Stimulated activated CD4-positive, alpha-beta T cell treated with anti-CD3 and anti-CD28 coated beads, Interleukin-1b, Interleukin-23, amount 100 ng/mL, for 4 hours (primary cell): ENCODE measurements at regions not wholly inside any gene's neighbourhood (a gene's known extent, or its start where the extent isn't known, plus 50 kb on each side); places are given as distances from the start of the nearest gene placed in this dataset.

Source experiments
- DNase-seq, 2 donors: peaks; one replicate each; pipeline ENCODE4 v3.0.0-alpha.2; 2020; ENCODE audit warnings: low read depth in 2 of 2

GRCh38 chr13:76750126-76750525 lies 136.1 kb downstream of the KCTD12 start:
- DNase-seq, result no peak

GRCh38 chr13:76745261-76746200 lies 140.7 kb downstream of the KCTD12 start:
- no peak for DNase-seq

GRCh38 chr13:76741624-76742023 lies 144.6 kb downstream of the KCTD12 start:
- DNase-seq, result no peak

- no peak for DNase-seq
Observed at GRCh38 chr13:76741046-76741445, 145.2 kb downstream of the KCTD12 start.

- no peak for DNase-seq
Observed at GRCh38 chr13:76738616-76739015, 147.6 kb downstream of the KCTD12 start.

GRCh38 chr13:76737526-76737925 lies 148.7 kb downstream of the KCTD12 start:
- no peak for DNase-seq

DNA sequence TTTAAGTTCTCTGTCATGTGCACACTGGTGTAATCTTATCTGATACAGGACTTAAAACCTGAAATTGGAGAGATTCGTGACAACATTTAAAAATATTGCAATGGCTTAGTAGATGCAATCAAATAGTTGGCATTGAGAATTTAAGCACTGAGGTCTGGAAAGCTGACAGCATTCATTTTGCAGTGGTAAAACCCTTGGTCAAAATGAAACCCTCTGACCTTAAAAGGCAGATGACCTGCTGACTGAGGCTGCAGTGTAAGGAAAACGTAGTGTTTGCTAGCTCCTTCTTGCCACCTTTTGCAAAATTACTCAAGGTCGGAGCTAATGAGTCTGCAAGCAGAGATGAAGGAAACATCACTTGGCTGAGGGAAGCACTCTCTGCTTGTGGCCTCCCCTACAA lies 150.6 kb downstream of the KCTD12 start:
- no peak for DNase-seq

- DNase-seq, result no peak
Observed at GRCh38 chr13:76733671-76734070, 152.5 kb downstream of the KCTD12 start.

DNA sequence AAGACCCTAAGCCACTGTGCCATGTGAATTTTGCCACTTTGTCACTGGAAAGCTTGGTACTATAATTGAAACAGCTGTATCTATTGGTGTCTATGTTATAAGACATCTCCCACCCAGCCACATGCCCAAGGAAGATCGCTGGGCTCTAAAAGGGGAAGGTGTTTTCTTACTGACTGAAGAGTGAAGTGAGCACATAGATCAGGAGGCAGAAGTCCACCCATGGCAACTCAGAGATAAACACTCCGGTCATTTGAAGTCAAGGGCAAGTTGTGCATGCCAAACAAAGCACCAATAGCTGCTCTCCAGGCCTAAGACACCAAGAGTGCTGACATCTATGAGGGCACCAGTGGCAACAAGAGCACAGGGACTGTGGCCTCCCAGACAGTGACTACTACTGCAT lies 153.8 kb downstream of the KCTD12 start:
- DNase-seq, result no peak

GRCh38 chr13:76730220-76730619 lies 156.0 kb downstream of the KCTD12 start:
- DNase-seq, result no peak

DNA sequence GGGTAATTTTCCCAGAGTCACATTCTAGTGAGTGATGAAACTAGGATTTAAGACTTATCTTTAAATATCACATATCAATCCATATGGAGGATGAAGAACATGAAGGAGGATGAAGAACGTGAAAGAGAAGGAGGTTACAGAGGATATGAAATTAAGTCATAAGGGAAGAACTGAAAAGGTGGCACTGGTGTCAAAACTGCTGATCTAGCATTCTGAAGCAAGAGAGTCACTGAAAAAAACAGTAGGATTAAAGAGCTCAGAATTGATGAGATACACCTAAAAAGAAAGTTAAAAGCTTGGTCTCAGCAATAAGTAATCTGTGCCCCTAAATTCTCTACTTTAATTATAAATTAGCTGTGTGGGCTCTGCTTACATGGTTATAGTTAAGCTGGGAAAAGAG lies 156.5 kb downstream of the KCTD12 start:
- DNase-seq, result no peak

GRCh38 chr13:76725896-76726295 lies 160.3 kb downstream of the KCTD12 start:
- DNase-seq, result no peak

GRCh38 chr13:76725211-76725610 lies 161.0 kb downstream of the KCTD12 start:
- no peak for DNase-seq

GRCh38 chr13:76724421-76724820 lies 161.8 kb downstream of the KCTD12 start:
- DNase-seq, result no peak

GRCh38 chr13:76723551-76724232 lies 162.5 kb downstream of the KCTD12 start:
- DNase-seq, result no peak

DNA sequence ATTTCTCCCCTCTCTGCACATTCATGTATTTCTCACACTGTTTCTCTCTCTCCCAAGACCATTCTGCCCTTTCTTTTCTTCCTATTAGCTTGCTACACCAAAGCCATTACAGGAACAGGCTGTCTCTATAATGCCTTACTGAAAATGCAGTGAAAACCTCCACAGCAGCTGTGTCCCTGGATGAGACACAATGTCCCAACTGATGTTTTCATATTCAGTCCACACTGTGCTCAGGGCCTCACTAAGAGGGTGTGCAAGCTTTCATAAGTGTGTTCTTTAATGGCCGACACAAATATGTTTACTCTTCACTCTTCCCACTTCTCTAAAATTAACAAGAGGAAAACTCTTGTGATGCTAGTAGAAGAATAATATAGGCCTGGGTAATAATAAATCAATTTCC lies 163.4 kb downstream of the KCTD12 start:
- no peak for DNase-seq

DNA sequence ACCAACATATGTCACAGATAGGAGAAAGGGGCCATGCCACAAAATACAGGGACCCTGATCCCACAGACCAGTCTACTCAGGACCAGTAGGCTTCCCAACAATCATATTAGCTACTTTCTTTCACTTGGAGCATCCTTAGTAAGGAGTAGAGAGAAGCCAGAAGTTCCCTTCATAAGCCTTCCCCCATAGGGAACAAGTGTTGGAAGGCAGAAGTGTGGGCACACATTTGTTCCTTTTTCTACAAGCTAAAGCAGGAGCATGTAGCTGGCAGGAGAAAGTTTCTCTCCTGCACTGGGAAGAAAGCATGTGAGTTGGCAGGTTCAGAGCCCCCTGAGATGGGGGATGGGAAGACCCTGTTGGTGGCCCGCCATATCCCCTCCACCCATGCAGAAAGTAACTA lies 165.4 kb downstream of the KCTD12 start:
- DNase-seq, result no peak

GRCh38 chr13:76720416-76720815 lies 165.8 kb downstream of the KCTD12 start:
- DNase-seq, result no peak

- DNase-seq, result no peak
Observed at GRCh38 chr13:76719955-76720354, 166.2 kb downstream of the KCTD12 start.

DNA sequence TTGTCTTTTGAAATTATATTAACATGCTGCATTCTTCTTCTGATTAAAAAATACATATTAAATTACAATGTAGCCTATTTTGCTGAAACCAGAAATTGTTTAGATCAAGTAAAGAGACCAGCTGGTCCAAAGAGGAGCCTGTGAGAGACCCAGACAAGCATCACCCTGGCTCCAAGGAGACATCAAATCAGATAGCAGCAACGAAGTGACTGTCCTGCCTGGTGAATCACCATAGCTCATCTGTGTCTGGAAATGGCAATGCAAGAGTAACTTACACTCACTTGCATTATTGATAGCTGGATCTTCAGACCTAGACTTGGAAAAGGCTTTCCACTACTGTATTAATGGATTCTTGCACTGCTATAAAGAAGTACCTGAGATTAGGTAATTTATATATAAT lies 169.1 kb downstream of the KCTD12 start:
- no peak for DNase-seq

DNA sequence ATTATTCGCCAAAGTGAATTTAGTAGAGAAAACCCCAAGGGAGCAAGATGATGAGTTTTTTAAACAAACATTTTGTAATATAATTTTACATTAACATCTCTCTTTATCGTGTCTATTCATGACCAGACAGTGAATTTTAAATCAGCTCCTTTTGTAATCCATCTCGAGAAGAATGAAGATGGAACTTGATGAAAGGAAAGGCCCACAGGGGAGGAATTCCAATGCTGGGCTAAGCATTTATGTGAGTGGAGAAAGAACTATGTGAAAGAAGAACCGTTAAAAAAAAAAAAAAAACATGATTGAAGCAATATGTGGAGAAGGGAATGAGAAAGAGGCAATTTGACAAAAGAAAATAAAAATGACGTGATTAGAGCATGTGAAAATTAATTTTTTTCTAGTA lies 170.6 kb downstream of the KCTD12 start:
- no peak for DNase-seq

DNA sequence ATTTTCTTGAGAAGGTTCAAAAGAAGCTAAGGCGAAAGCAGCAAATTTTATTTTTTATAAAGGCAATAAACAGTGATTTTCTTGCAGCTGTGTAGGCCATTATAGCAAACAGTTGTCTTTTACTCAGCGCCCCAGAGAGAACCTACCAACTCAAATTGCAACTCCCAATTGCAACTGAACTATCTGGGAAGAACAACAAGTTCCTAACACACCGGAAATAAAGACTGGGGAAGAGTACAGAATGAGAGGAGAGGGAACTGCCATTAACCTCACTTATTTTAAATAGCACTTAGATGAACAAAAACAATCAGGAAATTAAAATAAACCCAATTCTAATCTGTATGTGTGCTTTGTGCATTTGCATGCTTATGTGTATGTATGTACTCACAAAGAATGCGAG lies 171.1 kb downstream of the KCTD12 start:
- no peak for DNase-seq

DNA sequence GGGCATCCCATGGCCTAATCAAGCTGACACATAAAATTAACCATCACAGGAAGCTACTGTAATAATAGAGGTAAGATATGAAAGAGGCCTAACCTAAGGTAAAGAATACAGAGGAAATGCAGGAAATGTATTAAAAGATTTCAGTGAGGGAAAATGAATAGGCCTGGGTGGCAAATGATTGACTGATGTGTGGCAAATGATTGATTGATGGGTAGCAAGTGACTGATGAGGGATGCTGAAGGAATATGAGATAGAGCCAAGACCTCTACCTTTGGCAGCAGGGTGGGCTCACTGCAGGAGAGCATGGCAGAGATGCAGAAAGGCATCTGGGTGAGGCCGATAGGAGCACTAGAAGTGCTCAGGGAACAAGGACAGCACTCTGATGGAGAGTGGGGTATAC lies 172.9 kb downstream of the KCTD12 start:
- no peak for DNase-seq
